Kidney tubule cell (primary cell): ENCODE measurements at regions not wholly inside any gene's neighbourhood (a gene's known extent, or its start where the extent isn't known, plus 50 kb on each side); places are given as distances from the start of the nearest gene placed in this dataset.

Source experiments
- DNase-seq: peaks from one replicate; pipeline ENCODE4 v3.0.0-alpha.2; 2018; ENCODE audit warnings: low spot score

GRCh38 chr2:163541943-163542342 is 193.9 kb downstream of the FIGN start:
- DNase-seq, result no peak

DNA sequence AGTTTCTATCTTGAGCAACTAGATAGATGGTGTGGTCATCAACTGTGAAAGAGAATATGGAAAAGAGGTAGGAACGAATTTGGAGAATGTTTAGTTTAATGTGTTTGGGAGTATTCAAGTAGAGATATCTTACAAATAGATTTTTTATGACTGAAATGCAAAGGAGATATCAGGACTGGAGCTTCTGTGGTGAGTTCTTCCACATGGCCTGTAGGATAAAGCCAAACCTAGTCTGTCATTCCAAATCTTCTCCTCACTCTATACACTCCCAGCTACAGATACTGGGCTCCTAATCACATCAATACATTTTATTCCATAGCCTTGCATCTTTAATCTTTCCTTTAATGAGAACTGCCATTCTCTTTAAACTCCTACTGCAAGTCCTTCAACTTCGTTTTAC is 194.3 kb downstream of the FIGN start:
- DNase-seq, result no peak

GRCh38 chr2:163528640-163529217 is 207.1 kb downstream of the FIGN start:
- DNase-seq, result peak; percentile 48

DNA sequence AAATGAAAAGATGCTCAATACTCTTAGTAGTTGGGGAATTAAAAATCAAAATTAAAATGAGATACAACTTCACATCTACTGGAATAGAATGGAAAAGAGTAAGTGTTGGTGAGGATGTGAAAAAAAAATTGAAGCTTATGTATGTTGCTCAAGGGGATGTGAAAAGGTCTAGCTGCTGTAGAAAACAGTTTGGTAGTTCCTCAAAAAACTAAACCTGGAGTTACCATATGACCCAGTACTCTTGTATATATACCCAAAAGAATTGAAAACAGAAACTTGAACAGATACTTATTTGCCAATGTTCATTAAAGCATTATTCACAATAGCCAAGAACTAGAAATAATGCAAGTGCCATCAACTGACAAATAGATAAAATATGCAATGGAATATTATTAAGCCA is 208.4 kb downstream of the FIGN start:
- DNase-seq, result no peak

DNA sequence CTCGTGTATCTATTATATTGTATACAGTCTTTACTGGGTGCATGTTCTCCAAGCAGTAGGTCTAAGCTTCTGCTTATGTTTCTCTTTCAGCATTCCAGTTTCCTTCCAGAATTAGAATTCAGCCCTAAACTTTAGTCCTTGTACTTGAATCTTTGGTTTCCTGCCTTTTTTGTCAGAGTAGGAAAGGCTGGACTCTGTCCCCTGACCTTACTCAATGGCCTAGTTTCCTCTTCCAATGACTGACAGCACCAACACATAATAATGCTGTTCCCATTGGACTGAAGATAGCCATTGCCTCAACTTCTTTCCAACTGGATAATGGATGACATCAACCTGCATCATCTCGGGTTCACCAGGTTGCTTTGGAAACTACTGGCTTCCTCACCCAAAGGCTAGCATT is 217.0 kb downstream of the FIGN start:
- DNase-seq, result no peak

DNA sequence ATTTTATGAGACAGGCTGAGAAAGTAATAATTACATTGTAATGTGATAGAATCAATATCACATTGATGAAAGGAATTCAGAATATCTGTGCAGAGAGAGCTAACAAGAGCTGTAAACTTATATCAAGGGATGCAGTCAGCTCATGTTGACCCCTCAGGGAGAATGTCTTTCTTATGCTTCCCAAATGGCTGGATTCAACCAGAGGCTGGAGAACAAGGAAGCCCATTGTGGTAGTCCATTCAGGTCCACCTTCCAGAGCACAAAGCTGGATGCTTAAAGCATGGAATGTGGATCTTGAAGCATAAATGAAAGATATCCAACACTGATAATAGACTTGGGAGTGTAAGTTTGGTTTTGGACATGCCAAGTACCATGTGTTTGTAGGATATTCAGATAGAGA is 220.0 kb downstream of the FIGN start:
- DNase-seq, result no peak

GRCh38 chr2:163505281-163505680 is 230.5 kb downstream of the FIGN start:
- no peak for DNase-seq

- no peak for DNase-seq
Measured at GRCh38 chr2:163493359-163494298, 242.2 kb downstream of the FIGN start.

- no peak for DNase-seq
Measured at GRCh38 chr2:163491850-163492249, 244.0 kb downstream of the FIGN start.

GRCh38 chr2:163490281-163490680 is 245.5 kb downstream of the FIGN start:
- DNase-seq, result no peak

GRCh38 chr2:163481515-163481914 is 254.3 kb downstream of the FIGN start:
- DNase-seq, result no peak

DNA sequence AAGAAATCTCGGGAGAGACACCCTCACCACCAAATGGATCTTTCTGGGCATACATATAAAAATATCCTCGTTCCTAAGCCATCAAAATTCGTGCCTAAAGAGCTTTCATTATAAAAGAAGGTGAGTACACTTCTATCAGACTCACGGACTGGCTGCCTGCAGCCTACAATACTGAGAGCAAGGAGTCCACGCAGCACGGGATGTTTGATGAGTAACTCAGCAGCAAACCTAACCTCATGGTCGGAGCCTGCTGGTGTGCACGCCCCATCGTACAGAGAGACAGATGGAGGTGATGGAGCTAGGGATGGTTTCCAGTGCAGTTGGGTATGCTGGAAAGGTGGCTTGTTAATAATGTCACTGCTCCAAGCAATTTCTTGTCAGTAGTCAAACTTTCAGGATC is 256.2 kb downstream of the FIGN start:
- DNase-seq, result no peak

GRCh38 chr2:163475815-163476214 is 260.0 kb downstream of the FIGN start:
- no peak for DNase-seq

- no peak for DNase-seq
Measured at GRCh38 chr2:163474889-163475288, 260.9 kb downstream of the FIGN start.

- DNase-seq, result no peak
Measured at GRCh38 chr2:163474319-163474744, 261.5 kb downstream of the FIGN start.

DNA sequence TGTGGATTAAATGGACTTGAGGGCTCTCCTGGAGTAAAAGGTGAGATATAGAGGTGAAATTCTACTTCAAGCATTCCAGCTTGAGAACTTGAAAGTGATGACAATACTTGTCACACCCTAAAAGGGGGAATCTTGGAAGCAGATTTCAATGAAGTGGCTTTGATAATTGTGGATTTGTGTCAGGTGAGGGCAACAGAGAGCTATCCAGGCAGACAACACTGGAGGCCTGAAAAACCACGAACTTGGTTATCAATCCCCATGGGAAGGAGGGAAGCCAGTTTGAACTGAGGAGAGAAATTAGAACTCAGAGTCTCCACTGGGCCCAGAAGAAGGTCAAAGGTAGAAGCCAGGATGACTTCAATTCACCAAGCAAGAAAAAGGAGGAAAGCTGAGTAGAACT is 263.9 kb downstream of the FIGN start:
- DNase-seq, result peak; percentile 31

GRCh38 chr2:163469561-163469962 is 266.2 kb downstream of the FIGN start:
- DNase-seq, result peak; percentile 16

DNA sequence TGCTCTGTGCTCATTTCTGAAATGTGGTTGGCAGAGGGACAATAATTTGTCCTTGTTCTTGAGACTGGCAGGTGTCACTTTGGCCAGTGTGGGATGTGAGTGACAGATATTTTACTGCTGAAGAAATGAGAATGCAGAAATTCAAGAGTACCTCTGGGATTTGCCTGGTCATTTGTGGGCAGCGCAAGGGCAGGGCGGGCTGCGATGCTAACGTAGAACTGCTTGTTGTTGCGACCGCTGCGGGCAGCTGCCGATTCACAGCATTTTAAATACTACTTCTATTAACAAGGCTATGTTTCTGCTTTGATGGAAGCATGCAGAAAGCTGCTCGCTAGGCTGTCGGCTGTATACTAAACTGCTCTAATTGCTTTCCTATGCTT is 268.6 kb downstream of the FIGN start:
- DNase-seq, result no peak

DNA sequence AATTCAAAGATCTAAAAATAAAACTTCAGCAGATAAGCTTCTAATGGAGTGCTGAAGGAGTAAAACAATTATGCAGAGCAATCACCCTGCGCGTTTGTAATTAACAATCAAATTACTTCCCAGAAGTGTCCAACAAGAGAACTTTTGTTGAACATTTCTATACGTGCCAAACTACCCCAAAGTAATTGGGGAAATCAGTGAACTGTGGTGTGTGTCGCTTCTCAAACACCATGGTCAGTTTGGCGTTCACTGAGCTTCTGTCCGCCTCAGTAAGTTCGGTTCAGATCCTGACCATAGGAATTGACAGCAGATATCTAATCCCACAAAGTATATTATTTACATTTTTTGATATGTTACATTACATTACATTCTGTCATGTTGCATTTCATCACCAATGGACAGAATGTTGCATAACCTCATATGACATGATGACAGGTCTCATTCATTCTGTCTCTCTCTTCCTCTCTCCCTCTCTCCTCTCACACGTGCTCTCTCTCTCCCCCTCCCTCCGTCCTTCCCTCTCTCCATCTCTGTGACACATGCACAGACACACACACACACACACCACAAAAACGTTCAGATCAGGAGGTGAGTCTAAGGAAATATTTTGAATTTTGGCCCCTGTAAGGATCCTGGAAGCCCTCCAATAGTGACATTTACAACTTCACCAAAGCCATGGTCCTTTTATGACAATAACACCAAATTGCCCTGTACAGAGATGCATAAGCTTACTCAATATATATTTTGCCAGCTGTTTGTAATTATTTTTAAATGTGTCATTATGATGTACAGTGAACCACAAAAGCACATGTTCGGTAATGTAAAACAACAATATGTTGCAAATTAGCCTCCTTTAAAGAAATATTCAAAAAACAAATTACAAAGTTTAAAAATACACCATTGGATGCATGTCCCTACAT is 269.2 kb downstream of the FIGN start:
- DNase-seq, result no peak

DNA sequence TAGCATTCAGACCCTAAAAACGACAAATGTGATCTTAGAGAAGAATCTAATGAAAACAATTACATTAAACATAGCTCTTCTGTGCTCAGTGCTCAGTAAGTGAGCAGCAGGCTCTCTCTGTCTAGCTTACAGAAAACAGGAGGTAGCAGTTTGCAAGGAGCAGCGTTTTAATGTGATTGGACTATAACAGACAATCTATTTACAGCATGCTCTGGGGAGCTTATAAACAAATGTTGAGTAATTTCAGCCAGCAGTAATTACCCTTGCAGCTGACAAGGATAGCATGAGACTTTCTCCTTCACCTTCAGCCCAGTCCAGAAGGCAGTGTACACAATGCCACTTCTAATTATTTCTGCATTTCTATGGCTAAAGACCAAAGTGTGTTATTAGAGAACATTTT is 270.4 kb downstream of the FIGN start:
- no peak for DNase-seq

GRCh38 chr2:163463411-163463810 is 272.4 kb downstream of the FIGN start:
- no peak for DNase-seq

- DNase-seq, result no peak
Measured at GRCh38 chr2:163462993-163463392, 272.8 kb downstream of the FIGN start.

DNA sequence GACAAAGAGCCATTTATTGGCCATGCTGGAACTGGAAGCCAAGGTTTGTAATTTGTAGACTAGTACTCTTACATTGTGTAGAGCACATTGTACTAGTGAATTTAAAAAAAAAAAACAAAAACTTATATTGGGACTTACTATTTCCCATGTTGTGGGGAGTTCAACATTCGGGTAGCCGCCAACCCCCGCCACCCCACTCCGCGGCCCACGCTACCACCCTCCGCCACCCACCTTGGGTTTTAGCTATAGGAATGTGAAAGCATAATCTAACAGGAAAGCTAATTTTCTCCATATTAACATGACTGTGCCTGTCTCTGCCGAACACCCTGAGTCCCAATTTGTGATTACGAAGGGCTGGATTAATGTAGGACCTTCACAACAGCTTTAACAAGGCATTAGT is 275.8 kb downstream of the FIGN start:
- DNase-seq, result no peak
